ENCODE measurements at regions not wholly inside any gene's neighbourhood (a gene's known extent, or its start where the extent isn't known, plus 50 kb on each side); places are given as distances from the start of the nearest gene placed in this dataset.

- H3K27me3 ChIP-seq (replicated peaks; ENCODE audit: insufficient read depth) = no peaks in the 10 kb centered on the region
- H3K4me1 ChIP-seq (ENCODE audit: insufficient read depth) = peaks cover 7% of the 10 kb centered on the region
- 68 to 83% methylated on average over 3 of the region's 3 CpGs for WGBS, 2 experiments (ENCODE audit: low coverage in 1 of 2, low lambda C conversion rate in 2 of 2, missing lambda C conversion rate in 2 of 2)
- H3K27ac ChIP-seq = no peak overlapping the region
- no peaks in the 10 kb centered on the region for H3K36me3 ChIP-seq (ENCODE audit: low read depth)
- H3K4me3 ChIP-seq = peak overlapping the region; percentile 54; the same call in 1 of the 2 replicates
- peak overlapping the region; percentile 65 for H2AFZ ChIP-seq
- H3K9me3 ChIP-seq (ENCODE audit: low read depth) = no peaks in the 10 kb centered on the region
- peak overlapping the region; percentile 77 for H3K4me2 ChIP-seq (ENCODE audit: unreplicated experiment)
- H3K9me2 ChIP-seq (ENCODE audit: insufficient read depth) = no peaks in the 10 kb centered on the region
- DNase-seq = no peak
- H3K79me2 ChIP-seq (ENCODE audit: insufficient read depth) = no peaks in the 10 kb centered on the region
- H3K9ac ChIP-seq = peak overlapping the region; percentile 59; the same call in 1 of the 2 replicates
- TF ChIP-seq EZH2phosphoT487 (IDR thresholded peaks at IDR 0.05; ENCODE audit: insufficient read depth, low read depth) (no peak), EZH2 (IDR thresholded peaks at IDR 0.05; ENCODE audit: insufficient read depth, poor library complexity, severe bottlenecking) (no peak)
- in situ Hi-C loops (cut with MboI) = loop anchor here (10.0 kb wide), 1 partner anchor 233 kb away; no protein-coding TSS in a partner anchor
- H4K20me1 ChIP-seq (ENCODE audit: insufficient read depth) = no peaks in the 10 kb centered on the region
- H3F3A ChIP-seq (ENCODE audit: insufficient read depth) = 0 out of 2 replicates have a peak, but pooled peaks cover 5% of the 10 kb centered on the region
Observed at GRCh38 chr3:113051787-113052186, 61.0 kb downstream of the GTPBP8 start.

GRCh38 chr3:113053169-113053568 lies 62.4 kb downstream of the GTPBP8 start:
- Histone ChIP-seq H3K9me3 (ENCODE audit: low read depth) (no peaks in the 10 kb centered on the region), H3K4me1 (ENCODE audit: insufficient read depth) (peaks cover 7% of the 10 kb centered on the region), H3K36me3 (ENCODE audit: low read depth) (no peaks in the 10 kb centered on the region), H4K20me1 (ENCODE audit: insufficient read depth) (no peaks in the 10 kb centered on the region), H2AFZ (no peak overlapping the region), H3K27me3 (replicated peaks; ENCODE audit: insufficient read depth) (no peaks in the 10 kb centered on the region), H3K27ac (no peak overlapping the region), H3K9ac (no peak overlapping the region), H3K79me2 (ENCODE audit: insufficient read depth) (no peaks in the 10 kb centered on the region), H3K4me2 (ENCODE audit: unreplicated experiment) (no peak overlapping the region), H3K4me3 (no peak overlapping the region), H3K9me2 (ENCODE audit: insufficient read depth) (no peaks in the 10 kb centered on the region), H3F3A (ENCODE audit: insufficient read depth) (0 out of 2 replicates have a peak, but pooled peaks cover 5% of the 10 kb centered on the region)
- 93 to 100% methylated on average over 3 of the region's 3 CpGs for WGBS, 2 experiments (ENCODE audit: low coverage in 1 of 2, low lambda C conversion rate in 2 of 2, missing lambda C conversion rate in 2 of 2)
- TF ChIP-seq EZH2 (IDR thresholded peaks at IDR 0.05; ENCODE audit: insufficient read depth, poor library complexity, severe bottlenecking) = no peak
- no peak for TF ChIP-seq EZH2phosphoT487 (IDR thresholded peaks at IDR 0.05; ENCODE audit: insufficient read depth, low read depth)
- no peak for DNase-seq
- in situ Hi-C loops (cut with MboI) = loop anchor here (10.0 kb wide), 1 partner anchor 232 kb away; no protein-coding TSS in a partner anchor

GRCh38 chr3:113054552-113054951 lies 63.8 kb downstream of the GTPBP8 start:
- Histone ChIP-seq H3K4me1 (ENCODE audit: insufficient read depth) (peaks cover 7% of the 10 kb centered on the region), H3K79me2 (ENCODE audit: insufficient read depth) (no peaks in the 10 kb centered on the region), H3K9me3 (ENCODE audit: low read depth) (no peaks in the 10 kb centered on the region), H2AFZ (no peak overlapping the region), H3K4me3 (no peak overlapping the region), H4K20me1 (ENCODE audit: insufficient read depth) (no peaks in the 10 kb centered on the region), H3K9ac (no peak overlapping the region), H3F3A (ENCODE audit: insufficient read depth) (0 out of 2 replicates have a peak, but pooled peaks cover 5% of the 10 kb centered on the region), H3K9me2 (ENCODE audit: insufficient read depth) (no peaks in the 10 kb centered on the region), H3K4me2 (ENCODE audit: unreplicated experiment) (peak overlapping the region; percentile 5), H3K36me3 (ENCODE audit: low read depth) (no peaks in the 10 kb centered on the region), H3K27ac (no peak overlapping the region), H3K27me3 (replicated peaks; ENCODE audit: insufficient read depth) (no peaks in the 10 kb centered on the region)
- peak; percentile 84 for DNase-seq
- in situ Hi-C loops (cut with MboI) = loop anchor here (10.0 kb wide), 1 partner anchor 230 kb away; no protein-coding TSS in a partner anchor
- no peak for TF ChIP-seq EZH2phosphoT487 (IDR thresholded peaks at IDR 0.05; ENCODE audit: insufficient read depth, low read depth)
- 0% methylated on average over 1 of the region's 1 CpG for WGBS, 2 experiments (ENCODE audit: low coverage in 1 of 2, low lambda C conversion rate in 2 of 2, missing lambda C conversion rate in 2 of 2)

GRCh38 chr3:113055201-113055600 lies 64.4 kb downstream of the GTPBP8 start:
- peak overlapping the region; percentile 5 for H3K4me2 ChIP-seq (ENCODE audit: unreplicated experiment)
- H3F3A ChIP-seq (ENCODE audit: insufficient read depth) = 0 out of 2 replicates have a peak, but pooled peaks cover 5% of the 10 kb centered on the region
- peaks cover 7% of the 10 kb centered on the region for H3K4me1 ChIP-seq (ENCODE audit: insufficient read depth)
- no peaks in the 10 kb centered on the region for H3K9me2 ChIP-seq (ENCODE audit: insufficient read depth)
- TF ChIP-seq EZH2 (IDR thresholded peaks at IDR 0.05; ENCODE audit: insufficient read depth, poor library complexity, severe bottlenecking) (no peak), EZH2phosphoT487 (IDR thresholded peaks at IDR 0.05; ENCODE audit: insufficient read depth, low read depth) (no peak)
- H2AFZ ChIP-seq = no peak overlapping the region
- no peak overlapping the region for H3K27ac ChIP-seq
- H3K9ac ChIP-seq = no peak overlapping the region
- H3K4me3 ChIP-seq = no peak overlapping the region
- no peaks in the 10 kb centered on the region for H3K27me3 ChIP-seq (replicated peaks; ENCODE audit: insufficient read depth)
- no peaks in the 10 kb centered on the region for H4K20me1 ChIP-seq (ENCODE audit: insufficient read depth)
- in situ Hi-C loops (cut with MboI) = loop anchor here (10.0 kb wide), 1 partner anchor 230 kb away; no protein-coding TSS in a partner anchor
- no peaks in the 10 kb centered on the region for H3K79me2 ChIP-seq (ENCODE audit: insufficient read depth)
- H3K36me3 ChIP-seq (ENCODE audit: low read depth) = no peaks in the 10 kb centered on the region
- H3K9me3 ChIP-seq (ENCODE audit: low read depth) = no peaks in the 10 kb centered on the region
- peak; percentile 20 for DNase-seq

Data from GM23248 (cell line).